ENCODE measurements at regions not wholly inside any gene's neighbourhood (a gene's known extent, or its start where the extent isn't known, plus 50 kb on each side); places are given as distances from the start of the nearest gene placed in this dataset.
"Not testable (repeated sequence)": the region's sequence is repeated elsewhere in the genome, so short reads cannot be mapped to it uniquely, and the experiment has no call there.

DNA sequence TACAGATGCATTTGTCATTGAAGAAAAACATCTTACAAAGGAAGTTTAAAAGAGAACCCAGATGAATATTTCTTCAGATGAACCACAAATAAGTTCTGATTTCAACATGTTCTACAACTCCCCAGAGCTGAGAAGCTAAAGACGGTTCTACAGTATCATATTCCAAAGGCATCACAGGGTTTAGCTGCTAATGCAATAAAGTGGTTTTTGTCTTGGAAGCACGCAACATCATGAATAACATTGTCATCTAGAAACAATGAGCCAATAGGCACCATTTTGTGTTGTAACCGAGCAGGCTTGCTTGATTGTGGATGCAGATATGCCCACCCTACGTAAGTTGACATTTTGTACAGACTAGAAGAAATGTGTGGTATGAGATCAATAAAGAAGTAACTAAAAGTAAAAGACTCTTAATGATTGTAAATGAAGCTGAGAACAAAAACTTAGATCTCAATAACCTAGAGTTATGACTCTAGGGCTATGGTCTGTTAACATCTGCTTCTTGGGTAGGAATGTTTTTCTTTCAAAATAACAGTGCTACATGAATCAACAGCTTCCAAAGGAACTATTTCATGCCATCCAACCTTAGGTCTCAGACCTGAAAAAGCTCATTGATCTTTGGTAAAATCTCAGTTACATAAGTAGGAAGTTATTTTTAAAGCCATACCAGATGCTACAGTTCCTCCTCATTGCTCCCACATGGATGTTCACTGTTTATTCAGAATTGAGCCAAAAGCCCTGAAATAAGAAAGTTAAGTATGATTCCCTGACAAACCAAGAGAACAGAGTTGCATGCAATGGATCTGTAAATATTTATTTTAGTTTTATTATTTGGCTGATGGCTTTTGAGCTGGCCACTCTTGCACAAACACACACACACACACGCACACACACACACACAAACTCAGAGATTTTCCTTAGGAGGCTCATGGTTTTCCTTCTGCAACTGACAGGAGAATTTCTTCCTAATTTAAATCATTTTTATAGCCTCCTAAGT is 118.7 kb upstream of the SLCO6A1 start:
- no peak for DNase-seq (ENCODE audit: low read depth in 2 of 2)

DNA sequence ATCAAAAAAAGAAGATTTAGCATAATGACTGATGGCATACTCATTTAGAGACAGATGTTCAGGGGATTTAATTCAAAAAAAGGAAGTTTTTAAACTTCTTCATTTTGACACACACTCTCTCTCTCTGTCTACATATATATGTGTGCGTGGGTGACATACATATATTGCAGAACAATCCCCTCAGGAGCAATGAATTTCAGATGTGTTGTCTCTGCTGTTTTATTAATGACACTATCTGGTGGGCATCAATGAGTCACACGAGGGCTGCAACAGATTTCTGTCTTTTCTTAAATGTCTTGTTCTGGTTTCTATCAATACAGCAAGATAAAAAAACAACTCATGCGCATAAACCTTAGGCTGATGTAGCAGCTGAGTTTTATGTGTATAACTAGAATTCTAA is 123.5 kb upstream of the SLCO6A1 start:
- DNase-seq (ENCODE audit: low read depth in 2 of 2) = no peak

- DNase-seq (ENCODE audit: low read depth in 2 of 2) = no peak
These were observed 124.7 kb upstream of the SLCO6A1 start for GRCh38 chr5:102623329-102624065.

- no peak for DNase-seq (ENCODE audit: low read depth in 2 of 2)
These were observed 125.6 kb upstream of the SLCO6A1 start for GRCh38 chr5:102624405-102624804.

DNA sequence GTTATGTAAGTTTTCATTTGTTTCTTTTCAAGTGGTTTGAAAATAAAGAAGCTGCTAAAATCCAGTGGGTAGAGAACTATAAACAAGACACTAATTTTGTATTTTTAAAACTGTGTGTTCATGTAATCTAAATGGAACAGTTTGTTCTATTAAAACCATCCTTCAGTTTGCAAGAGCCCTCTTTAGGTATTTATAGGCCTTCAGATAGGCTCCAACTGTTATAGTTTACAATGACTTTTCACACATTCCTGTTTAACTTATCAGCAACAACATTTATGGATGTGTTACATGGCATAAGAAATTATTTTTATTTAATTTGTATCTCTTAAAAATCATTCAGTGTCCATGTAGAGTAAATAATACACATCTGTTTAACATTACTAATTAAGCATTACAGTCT is 126.7 kb upstream of the SLCO6A1 start:
- no peak for DNase-seq (ENCODE audit: low read depth in 2 of 2)

- no peak for DNase-seq (ENCODE audit: low read depth in 2 of 2)
These were observed 127.1 kb upstream of the SLCO6A1 start for GRCh38 chr5:102625928-102626327.

DNA sequence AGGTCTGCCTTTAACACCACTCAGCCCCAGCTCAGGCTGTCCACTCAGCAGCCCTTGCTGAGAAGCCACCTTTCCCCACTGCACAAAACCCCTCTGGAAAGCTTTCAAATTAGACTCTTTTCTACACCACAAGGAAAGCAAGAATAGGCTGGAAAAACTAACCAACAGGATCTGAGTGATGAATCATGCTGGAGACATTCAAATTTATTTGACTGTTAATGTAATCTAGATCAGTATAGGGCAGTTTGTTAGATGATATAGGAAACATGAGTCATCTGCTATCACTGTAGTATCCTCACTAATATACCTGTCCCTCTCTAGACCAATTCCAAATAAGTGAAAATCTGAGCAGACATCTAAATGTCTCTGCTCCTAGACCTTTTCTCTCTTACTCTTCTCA is 127.8 kb upstream of the PAM start:
- DNase-seq (ENCODE audit: low read depth in 2 of 2) = no peak

DNA sequence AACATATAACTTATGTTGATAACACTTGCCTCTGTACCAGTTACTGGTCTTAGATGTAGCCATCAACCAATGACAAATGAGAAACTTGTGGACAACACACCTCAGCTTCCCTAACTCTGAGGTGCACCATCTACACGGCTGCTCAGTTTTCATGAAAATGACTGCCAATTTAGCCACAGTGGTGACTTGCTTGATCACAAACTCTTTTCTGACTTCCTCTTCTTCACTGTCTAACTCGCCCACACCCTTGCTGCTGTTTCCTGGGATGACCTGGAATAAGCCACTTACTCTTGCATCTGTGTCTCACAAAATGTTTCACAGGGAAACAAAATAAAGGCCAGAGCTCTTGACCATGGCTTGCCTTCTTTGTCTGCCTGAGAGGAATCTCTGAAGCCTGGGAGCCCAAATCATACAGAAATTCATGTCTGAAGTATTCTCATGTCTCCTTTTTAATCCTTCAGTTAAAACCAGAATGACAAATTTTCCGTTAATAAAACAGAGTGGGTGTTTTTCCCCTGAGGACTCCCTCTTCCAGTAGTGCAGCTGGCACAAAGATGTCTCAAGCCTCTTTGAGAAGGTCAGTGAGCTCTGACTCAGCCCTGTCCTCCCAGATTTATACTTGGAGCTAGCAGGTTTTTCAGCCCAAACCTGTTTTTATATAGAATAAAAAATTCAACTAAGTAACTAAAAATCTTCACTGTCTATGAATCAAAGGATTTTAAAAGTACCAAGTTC is 126.5 kb upstream of the PAM start:
- no peak for DNase-seq (ENCODE audit: low read depth in 2 of 2)

DNA sequence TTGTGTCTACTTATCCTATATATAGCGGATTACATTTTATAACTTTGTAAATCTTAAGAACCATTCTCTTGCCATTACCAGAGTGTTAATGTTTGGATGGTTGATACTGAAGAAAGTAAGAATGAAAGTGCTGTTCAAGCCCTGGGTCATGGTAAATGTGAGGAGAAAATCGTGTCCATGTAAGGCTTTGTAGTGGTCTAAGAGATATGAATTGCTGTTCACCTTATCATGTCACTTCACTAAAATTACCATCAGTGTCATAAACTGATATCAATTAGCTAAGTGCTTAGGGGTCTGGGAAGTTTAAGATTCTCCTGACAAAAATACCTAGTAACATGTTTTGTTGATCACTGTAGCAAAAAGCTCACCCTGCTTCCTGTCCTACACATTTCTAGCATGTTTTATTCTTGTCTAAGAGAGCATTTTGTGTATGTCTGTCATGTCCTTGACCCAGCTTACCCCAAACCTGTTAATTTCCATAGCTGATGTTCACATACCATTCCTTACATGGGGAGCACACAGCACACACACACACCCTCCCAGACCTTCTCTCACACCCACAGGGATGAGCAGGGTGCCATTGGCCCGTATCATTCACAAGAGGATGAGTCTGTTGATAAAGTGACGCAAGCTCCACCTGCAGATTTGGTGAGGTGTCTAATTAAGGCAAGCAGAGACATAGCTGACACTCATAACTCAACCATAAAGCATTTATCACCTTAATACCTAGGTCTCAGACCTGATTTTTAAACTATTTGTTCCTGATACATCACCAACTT is 125.1 kb upstream of the PAM start:
- DNase-seq (ENCODE audit: low read depth in 2 of 2) = no peak

GRCh38 chr5:102635399-102635798 is 119.7 kb upstream of the PAM start:
- not testable (repeated sequence) for DNase-seq (ENCODE audit: low read depth in 2 of 2)

DNA sequence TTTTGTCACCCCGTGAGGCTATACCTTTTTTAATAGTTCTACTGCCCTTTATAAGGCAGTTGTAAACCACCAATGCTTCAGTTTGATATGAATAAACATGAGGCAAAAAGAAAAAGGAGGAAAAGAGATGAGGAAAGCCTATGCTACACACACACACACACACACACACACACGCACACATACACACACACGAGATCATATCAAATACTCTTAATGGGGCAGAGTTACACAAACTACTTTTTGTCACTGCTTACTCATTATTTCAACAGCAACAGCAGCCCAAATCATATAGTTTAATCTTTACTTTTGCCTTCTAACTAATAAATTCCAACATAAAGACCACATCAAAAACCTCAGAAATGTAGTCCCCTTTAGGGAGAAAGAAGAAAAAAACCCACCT is 116.8 kb upstream of the PAM start:
- no peak for DNase-seq (ENCODE audit: low read depth in 2 of 2)

GRCh38 chr5:102638912-102639652 is 116.0 kb upstream of the PAM start:
- no peak for DNase-seq (ENCODE audit: low read depth in 2 of 2)

- DNase-seq (ENCODE audit: low read depth in 2 of 2) = no peak
These were observed 105.4 kb upstream of the PAM start for GRCh38 chr5:102649731-102650130.

DNA sequence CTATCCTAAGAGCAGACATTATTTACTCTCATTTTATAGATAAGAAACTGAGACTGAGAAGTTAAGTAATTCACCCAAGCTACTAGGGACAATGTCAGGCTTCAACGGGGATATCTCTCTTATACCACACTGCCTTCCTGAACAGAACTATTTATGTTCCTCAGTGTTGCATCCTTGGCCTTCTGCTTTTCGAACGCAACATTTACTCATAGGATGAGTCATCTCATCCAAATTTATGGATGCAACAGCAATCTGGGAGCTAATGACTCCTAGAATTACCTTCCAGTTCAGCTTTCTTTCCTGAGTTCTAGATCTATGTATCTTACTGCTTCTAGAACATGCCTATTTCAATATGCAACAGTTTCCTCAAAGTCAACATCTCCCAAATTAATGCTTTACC is 103.6 kb upstream of the PAM start:
- DNase-seq (ENCODE audit: low read depth in 2 of 2) = no peak

GRCh38 chr5:102654559-102655349 is 100.4 kb upstream of the PAM start:
- DNase-seq (ENCODE audit: low read depth in 2 of 2) = no peak

GRCh38 chr5:102659151-102659550 is 96.0 kb upstream of the PAM start:
- no peak for DNase-seq (ENCODE audit: low read depth in 2 of 2)

DNA sequence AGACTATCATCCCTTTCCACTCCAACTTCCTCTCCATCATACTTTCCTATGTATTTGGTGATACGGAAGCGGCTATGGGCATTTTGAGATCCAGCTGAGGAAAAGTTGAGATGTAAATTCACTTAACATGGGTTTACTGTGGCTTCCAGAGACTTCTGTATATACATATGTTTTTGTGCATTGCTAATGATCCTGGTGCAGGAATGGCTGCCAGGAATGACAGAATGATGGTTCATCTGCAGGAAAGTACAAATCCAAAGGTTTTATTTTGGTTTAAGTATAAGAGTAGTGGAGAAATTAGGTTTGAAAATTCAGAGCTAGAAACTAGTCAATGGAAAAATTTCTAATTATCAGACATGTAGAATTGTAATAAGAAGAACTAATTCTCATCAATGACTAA is 95.0 kb upstream of the PAM start:
- no peak for DNase-seq (ENCODE audit: low read depth in 2 of 2)

DNA sequence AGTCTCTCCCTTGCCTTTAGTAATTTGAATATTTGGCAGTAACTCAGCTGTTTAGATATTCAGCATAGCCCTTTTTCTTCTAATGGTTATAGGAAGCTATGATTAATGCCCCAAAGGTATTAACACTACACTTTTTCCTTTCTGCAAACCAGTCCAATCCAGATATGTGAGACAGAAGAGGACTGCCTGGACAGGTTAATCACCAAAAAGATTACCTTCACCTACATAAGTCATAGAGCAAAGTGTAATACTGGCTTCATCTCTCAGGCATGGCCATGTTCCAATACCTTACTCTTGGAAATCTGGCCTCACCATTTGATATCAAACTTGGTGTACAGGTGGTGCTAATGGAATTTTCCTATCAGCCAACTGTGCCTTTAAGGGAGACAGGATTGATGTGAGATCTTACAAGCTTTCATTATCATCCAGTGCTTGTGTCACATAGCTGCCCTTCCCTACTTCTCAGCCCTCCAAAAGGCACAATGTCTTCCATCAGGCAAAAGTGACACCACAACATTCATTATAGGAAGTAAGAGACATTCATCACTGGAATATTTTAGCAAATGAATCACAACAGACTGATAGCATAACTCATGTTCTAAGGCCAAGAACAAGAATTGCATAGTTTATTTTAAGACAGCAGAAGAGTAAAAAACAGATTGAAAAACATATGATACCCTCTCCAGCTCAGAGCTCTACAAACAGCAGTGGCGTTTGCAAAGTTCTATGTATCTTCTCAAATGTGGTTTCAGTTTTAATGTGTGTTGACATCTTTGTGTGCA is 91.2 kb upstream of the PAM start:
- no peak for DNase-seq (ENCODE audit: low read depth in 2 of 2)
